ENCODE measurements at regions not wholly inside any gene's neighbourhood (a gene's known extent, or its start where the extent isn't known, plus 50 kb on each side); places are given as distances from the start of the nearest gene placed in this dataset.

DNA sequence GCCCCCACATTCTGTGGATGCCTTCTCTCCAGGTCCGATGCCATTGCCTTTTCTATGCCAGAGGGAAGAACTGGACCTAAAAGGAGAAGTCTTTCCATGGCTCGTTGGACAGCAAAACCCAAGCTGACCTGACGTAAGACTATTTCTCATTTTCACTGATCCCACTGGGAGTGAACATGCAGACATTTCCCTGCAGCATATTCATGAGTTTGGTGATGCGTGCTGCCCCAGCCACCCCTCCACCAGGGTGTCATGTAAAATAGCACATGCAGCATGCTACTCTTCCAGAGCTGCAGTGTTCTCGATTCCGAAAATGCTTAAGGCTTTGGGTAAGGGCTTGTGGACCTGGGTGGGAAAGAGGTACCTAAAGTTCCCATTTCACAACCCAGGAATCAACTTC lies 221.2 kb downstream of the UXS1 start:
- FAIRE-seq: no peak
- Histone ChIP-seq H3K4me3 (no peak overlapping the region), H3K9me3 (peaks cover 20% of the 10 kb centered on the region; the same call in 2 of the 3 replicates), H3K4me1 (peaks cover 10% of the 10 kb centered on the region; the same call in 1 of the 3 replicates), H3K4me2 (no peak overlapping the region), H3K27ac (no peak overlapping the region)
- ChIA-PET POLR2A (no interaction called here), CTCF (no interaction called here)
- TF ChIP-seq HMGXB4 (CRISPR knock-in tag; IDR thresholded peaks at IDR 0.05; ENCODE audit: borderline replicate concordance): no peak
- TF ChIP-seq FOSL2 (IDR thresholded peaks at IDR 0.05): no peak
- TF ChIP-seq FOSL2 (CRISPR knock-in tag; IDR thresholded peaks at IDR 0.05): no peak
- TF ChIP-seq, protein P1, sequence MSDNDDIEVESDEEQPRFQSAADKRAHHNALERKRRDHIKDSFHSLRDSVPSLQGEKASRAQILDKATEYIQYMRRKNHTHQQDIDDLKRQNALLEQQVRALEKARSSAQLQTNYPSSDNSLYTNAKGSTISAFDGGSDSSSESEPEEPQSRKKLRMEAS (IDR thresholded peaks at IDR 0.05): no peak
- TF ChIP-seq KDM5A (IDR thresholded peaks at IDR 0.05): no peak
- TF ChIP-seq EHF (CRISPR knock-in tag; IDR thresholded peaks at IDR 0.05): no peak
- TF ChIP-seq, protein P2, sequence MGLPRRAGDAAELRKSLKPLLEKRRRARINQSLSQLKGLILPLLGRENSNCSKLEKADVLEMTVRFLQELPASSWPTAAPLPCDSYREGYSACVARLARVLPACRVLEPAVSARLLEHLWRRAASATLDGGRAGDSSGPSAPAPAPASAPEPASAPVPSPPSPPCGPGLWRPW (IDR thresholded peaks at IDR 0.05): no peak
- TF ChIP-seq, protein P3, sequence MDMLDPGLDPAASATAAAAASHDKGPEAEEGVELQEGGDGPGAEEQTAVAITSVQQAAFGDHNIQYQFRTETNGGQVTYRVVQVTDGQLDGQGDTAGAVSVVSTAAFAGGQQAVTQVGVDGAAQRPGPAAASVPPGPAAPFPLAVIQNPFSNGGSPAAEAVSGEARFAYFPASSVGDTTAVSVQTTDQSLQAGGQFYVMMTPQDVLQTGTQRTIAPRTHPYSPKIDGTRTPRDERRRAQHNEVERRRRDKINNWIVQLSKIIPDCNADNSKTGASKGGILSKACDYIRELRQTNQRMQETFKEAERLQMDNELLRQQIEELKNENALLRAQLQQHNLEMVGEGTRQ (IDR thresholded peaks at IDR 0.05): no peak
- TF ChIP-seq, protein P4, sequence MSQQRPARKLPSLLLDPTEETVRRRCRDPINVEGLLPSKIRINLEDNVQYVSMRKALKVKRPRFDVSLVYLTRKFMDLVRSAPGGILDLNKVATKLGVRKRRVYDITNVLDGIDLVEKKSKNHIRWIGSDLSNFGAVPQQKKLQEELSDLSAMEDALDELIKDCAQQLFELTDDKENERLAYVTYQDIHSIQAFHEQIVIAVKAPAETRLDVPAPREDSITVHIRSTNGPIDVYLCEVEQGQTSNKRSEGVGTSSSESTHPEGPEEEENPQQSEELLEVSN (IDR thresholded peaks at IDR 0.05; ENCODE audit: borderline replicate concordance, low read depth): no peak
- no peak for TF ChIP-seq ESRRA (IDR thresholded peaks at IDR 0.05; ENCODE audit: borderline replicate concordance, low read length)
- TF ChIP-seq, protein P5, sequence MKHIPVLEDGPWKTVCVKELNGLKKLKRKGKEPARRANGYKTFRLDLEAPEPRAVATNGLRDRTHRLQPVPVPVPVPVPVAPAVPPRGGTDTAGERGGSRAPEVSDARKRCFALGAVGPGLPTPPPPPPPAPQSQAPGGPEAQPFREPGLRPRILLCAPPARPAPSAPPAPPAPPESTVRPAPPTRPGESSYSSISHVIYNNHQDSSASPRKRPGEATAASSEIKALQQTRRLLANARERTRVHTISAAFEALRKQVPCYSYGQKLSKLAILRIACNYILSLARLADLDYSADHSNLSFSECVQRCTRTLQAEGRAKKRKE (CRISPR knock-in tag; IDR thresholded peaks at IDR 0.05; ENCODE audit: low read depth): no peak
- TF ChIP-seq, protein P6, sequence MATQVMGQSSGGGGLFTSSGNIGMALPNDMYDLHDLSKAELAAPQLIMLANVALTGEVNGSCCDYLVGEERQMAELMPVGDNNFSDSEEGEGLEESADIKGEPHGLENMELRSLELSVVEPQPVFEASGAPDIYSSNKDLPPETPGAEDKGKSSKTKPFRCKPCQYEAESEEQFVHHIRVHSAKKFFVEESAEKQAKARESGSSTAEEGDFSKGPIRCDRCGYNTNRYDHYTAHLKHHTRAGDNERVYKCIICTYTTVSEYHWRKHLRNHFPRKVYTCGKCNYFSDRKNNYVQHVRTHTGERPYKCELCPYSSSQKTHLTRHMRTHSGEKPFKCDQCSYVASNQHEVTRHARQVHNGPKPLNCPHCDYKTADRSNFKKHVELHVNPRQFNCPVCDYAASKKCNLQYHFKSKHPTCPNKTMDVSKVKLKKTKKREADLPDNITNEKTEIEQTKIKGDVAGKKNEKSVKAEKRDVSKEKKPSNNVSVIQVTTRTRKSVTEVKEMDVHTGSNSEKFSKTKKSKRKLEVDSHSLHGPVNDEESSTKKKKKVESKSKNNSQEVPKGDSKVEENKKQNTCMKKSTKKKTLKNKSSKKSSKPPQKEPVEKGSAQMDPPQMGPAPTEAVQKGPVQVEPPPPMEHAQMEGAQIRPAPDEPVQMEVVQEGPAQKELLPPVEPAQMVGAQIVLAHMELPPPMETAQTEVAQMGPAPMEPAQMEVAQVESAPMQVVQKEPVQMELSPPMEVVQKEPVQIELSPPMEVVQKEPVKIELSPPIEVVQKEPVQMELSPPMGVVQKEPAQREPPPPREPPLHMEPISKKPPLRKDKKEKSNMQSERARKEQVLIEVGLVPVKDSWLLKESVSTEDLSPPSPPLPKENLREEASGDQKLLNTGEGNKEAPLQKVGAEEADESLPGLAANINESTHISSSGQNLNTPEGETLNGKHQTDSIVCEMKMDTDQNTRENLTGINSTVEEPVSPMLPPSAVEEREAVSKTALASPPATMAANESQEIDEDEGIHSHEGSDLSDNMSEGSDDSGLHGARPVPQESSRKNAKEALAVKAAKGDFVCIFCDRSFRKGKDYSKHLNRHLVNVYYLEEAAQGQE (IDR thresholded peaks at IDR 0.05): no peak
- TF ChIP-seq PBX3 (IDR thresholded peaks at IDR 0.05): no peak
- TF ChIP-seq NFE2L2 (conservative IDR thresholded peaks at IDR 0.05; ENCODE audit: low read length): no peak
- no peak for TF ChIP-seq TP53 (CRISPR knock-in tag; IDR thresholded peaks at IDR 0.05)
- no peak for TF ChIP-seq ZSCAN20 (CRISPR knock-in tag; IDR thresholded peaks at IDR 0.05)
- TF ChIP-seq RNF2 (IDR thresholded peaks at IDR 0.05; ENCODE audit: borderline replicate concordance, low read depth): no peak
- no peak for TF ChIP-seq GATA3 (IDR thresholded peaks at IDR 0.05; ENCODE audit: borderline replicate concordance)
- TF ChIP-seq EHMT2 (IDR thresholded peaks at IDR 0.05; ENCODE audit: low read depth): no peak
- no peak for TF ChIP-seq CBX2 (IDR thresholded peaks at IDR 0.05; ENCODE audit: borderline replicate concordance, low read depth)
- TF ChIP-seq, protein P7, sequence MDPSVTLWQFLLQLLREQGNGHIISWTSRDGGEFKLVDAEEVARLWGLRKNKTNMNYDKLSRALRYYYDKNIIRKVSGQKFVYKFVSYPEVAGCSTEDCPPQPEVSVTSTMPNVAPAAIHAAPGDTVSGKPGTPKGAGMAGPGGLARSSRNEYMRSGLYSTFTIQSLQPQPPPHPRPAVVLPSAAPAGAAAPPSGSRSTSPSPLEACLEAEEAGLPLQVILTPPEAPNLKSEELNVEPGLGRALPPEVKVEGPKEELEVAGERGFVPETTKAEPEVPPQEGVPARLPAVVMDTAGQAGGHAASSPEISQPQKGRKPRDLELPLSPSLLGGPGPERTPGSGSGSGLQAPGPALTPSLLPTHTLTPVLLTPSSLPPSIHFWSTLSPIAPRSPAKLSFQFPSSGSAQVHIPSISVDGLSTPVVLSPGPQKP (IDR thresholded peaks at IDR 0.05; ENCODE audit: low read depth, low read length): no peak
- ATAC-seq: no peak
- 41% methylated on average over 6 of the region's 6 CpGs for WGBS (ENCODE audit: missing lambda C conversion rate)
- no peak for DNase-seq (ENCODE audit: low read depth in 1 of 2, low spot score in 1 of 2)

All from A549 (cell line).